ENCODE measurements at regions not wholly inside any gene's neighbourhood (a gene's known extent, or its start where the extent isn't known, plus 50 kb on each side); places are given as distances from the start of the nearest gene placed in this dataset.
A peak's percentile ranks its signal among the peaks of the same experiment; 100 is the strongest.

DNA sequence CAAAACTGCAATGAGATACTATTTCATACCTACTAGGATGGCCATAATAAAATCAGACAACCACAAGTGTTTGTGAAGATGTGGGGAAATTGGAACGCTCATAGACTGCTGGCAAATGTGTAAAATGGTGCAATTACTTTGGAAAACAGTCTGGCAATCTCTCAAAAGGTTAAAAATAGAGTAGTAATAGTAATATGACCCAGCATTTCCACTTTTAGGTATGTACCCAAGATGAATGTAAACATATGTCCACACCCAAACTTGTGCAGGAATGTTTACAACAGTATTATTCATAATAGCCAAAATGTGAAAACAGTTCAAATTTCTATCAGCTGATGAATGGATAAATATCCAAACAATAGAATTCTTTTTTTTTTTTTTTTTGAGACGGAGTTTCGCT is 731.6 kb upstream of the ANKRD30A start:
- no peaks in the 10 kb centered on the region for H4K20me1 ChIP-seq (ENCODE audit: control insufficient read depth, extremely low read depth, insufficient read depth, low read length)
- no peaks in the 10 kb centered on the region for H3K9me3 ChIP-seq (ENCODE audit: control insufficient read depth, insufficient read depth, low read depth, low read length)
- peak in 1 of 2 donors; percentile 23 for DNase-seq (ENCODE audit: low read depth in 2 of 2)
- H3K27me3 ChIP-seq (ENCODE audit: control insufficient read depth, insufficient read depth, low read length) = no peaks in the 10 kb centered on the region
- H3K4me2 ChIP-seq (ENCODE audit: extremely low read depth, insufficient read depth, low read length) = no peak overlapping the region
- H3K79me2 ChIP-seq (ENCODE audit: control insufficient read depth, insufficient read depth, low read length) = no peaks in the 10 kb centered on the region
- H2AFZ ChIP-seq (ENCODE audit: low read length) = no peak overlapping the region
- H3K4me3 ChIP-seq (replicated peaks in 1 of 4; ENCODE audit: control extremely low read depth in 1 of 4, insufficient read depth in 1 of 4, low read depth in 3 of 4, low read length in 4 of 4) = no peak overlapping the region
- no peak for TF ChIP-seq EZH2 (IDR thresholded peaks at IDR 0.05; ENCODE audit: low read length, missing control alignments)
- no peak for TF ChIP-seq CTCF (conservative IDR thresholded peaks at IDR 0.05 in 1 of 2, IDR thresholded peaks at IDR 0.05 in 1 of 2; ENCODE audit: low read depth in 1 of 2, low read length in 2 of 2)
- H3K27ac ChIP-seq (ENCODE audit: insufficient read depth, low read length) = no peak overlapping the region
- H3K36me3 ChIP-seq (ENCODE audit: control insufficient read depth, insufficient read depth, low read length) = no peaks in the 10 kb centered on the region
- no peak overlapping the region for H3K9ac ChIP-seq (ENCODE audit: insufficient read depth, low read length)
- no peaks in the 10 kb centered on the region for H3K4me1 ChIP-seq (ENCODE audit: control insufficient read depth, extremely low read depth, insufficient read depth, low read length)

GRCh38 chr10:36391405-36391804 is 734.0 kb upstream of the ANKRD30A start:
- Histone ChIP-seq H3K4me3 (replicated peaks in 1 of 4; ENCODE audit: control extremely low read depth in 1 of 4, insufficient read depth in 1 of 4, low read depth in 3 of 4, low read length in 4 of 4) (no peak overlapping the region), H3K36me3 (ENCODE audit: control insufficient read depth, insufficient read depth, low read length) (no peaks in the 10 kb centered on the region), H3K27ac (ENCODE audit: insufficient read depth, low read length) (no peak overlapping the region), H4K20me1 (ENCODE audit: control insufficient read depth, extremely low read depth, insufficient read depth, low read length) (no peaks in the 10 kb centered on the region), H3K4me1 (ENCODE audit: control insufficient read depth, extremely low read depth, insufficient read depth, low read length) (no peaks in the 10 kb centered on the region), H3K9me3 (ENCODE audit: control insufficient read depth, insufficient read depth, low read depth, low read length) (no peaks in the 10 kb centered on the region), H3K9ac (ENCODE audit: insufficient read depth, low read length) (no peak overlapping the region), H2AFZ (ENCODE audit: low read length) (no peak overlapping the region), H3K27me3 (ENCODE audit: control insufficient read depth, insufficient read depth, low read length) (no peaks in the 10 kb centered on the region), H3K4me2 (ENCODE audit: extremely low read depth, insufficient read depth, low read length) (no peak overlapping the region), H3K79me2 (ENCODE audit: control insufficient read depth, insufficient read depth, low read length) (no peaks in the 10 kb centered on the region)
- TF ChIP-seq EZH2 (IDR thresholded peaks at IDR 0.05; ENCODE audit: low read length, missing control alignments) (no peak), CTCF (conservative IDR thresholded peaks at IDR 0.05 in 1 of 2, IDR thresholded peaks at IDR 0.05 in 1 of 2; ENCODE audit: low read depth in 1 of 2, low read length in 2 of 2) (no peak)
- no peak for DNase-seq (ENCODE audit: low read depth in 2 of 2)

DNA sequence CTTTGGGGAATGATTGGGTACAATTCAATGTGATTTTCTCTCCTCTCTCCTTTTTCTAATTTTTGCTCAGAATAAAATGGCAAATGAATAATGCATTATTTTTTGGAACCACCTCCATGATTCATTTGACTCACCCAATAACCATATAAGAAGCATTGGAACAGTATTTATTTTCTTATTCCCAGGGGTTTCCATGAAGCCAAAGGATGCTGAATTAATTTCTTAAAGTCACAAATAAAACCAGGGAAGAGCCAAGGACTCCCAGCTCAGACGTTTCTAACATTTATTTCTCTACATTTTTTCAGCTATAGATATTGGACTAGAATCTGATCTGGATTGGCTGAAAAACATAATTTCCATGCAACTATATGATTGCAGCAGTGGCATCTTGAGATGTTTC is 735.2 kb upstream of the ANKRD30A start:
- H3K4me2 ChIP-seq (ENCODE audit: extremely low read depth, insufficient read depth, low read length) = no peak overlapping the region
- no peak overlapping the region for H3K9ac ChIP-seq (ENCODE audit: insufficient read depth, low read length)
- no peaks in the 10 kb centered on the region for H3K9me3 ChIP-seq (ENCODE audit: control insufficient read depth, insufficient read depth, low read depth, low read length)
- H3K27me3 ChIP-seq (ENCODE audit: control insufficient read depth, insufficient read depth, low read length) = no peaks in the 10 kb centered on the region
- H3K4me1 ChIP-seq (ENCODE audit: control insufficient read depth, extremely low read depth, insufficient read depth, low read length) = no peaks in the 10 kb centered on the region
- DNase-seq (ENCODE audit: low read depth in 2 of 2) = no peak
- TF ChIP-seq EZH2 (IDR thresholded peaks at IDR 0.05; ENCODE audit: low read length, missing control alignments) (no peak), CTCF (conservative IDR thresholded peaks at IDR 0.05 in 1 of 2, IDR thresholded peaks at IDR 0.05 in 1 of 2; ENCODE audit: low read depth in 1 of 2, low read length in 2 of 2) (no peak)
- no peak overlapping the region for H3K4me3 ChIP-seq (replicated peaks in 1 of 4; ENCODE audit: control extremely low read depth in 1 of 4, insufficient read depth in 1 of 4, low read depth in 3 of 4, low read length in 4 of 4)
- no peak overlapping the region for H3K27ac ChIP-seq (ENCODE audit: insufficient read depth, low read length)
- no peaks in the 10 kb centered on the region for H4K20me1 ChIP-seq (ENCODE audit: control insufficient read depth, extremely low read depth, insufficient read depth, low read length)
- H3K79me2 ChIP-seq (ENCODE audit: control insufficient read depth, insufficient read depth, low read length) = no peaks in the 10 kb centered on the region
- no peak overlapping the region for H2AFZ ChIP-seq (ENCODE audit: low read length)
- no peaks in the 10 kb centered on the region for H3K36me3 ChIP-seq (ENCODE audit: control insufficient read depth, insufficient read depth, low read length)

Measured in fibroblast of lung (primary cell).